Omental fat pad (tissue), 3 donors: ENCODE measurements at regions not wholly inside any gene's neighbourhood (a gene's known extent, or its start where the extent isn't known, plus 50 kb on each side); places are given as distances from the start of the nearest gene placed in this dataset.

ENCODE experiments used
- ATAC-seq: fragments of 150-250 bp; one replicate; pipeline ENCODE4 v1.9.1; 2016; ENCODE audit warnings: mild to moderate bottlenecking, moderate library complexity; ENCODE audit not compliant: low FRiP score
- DNase-seq: peaks from one replicate; pipeline ENCODE4 v3.0.0-alpha.2; 2019; ENCODE audit warnings: low spot score
- TF ChIP-seq, protein P1 (sequence below), 3 donors: fragments of 450-650 bp; IDR thresholded peaks; one replicate each; pipeline ENCODE4 v1.5.1; 2016 to 2017; ENCODE audit warnings: antibody characterized with exemption in 3 of 3, mild to moderate bottlenecking in 3 of 3, moderate library complexity in 2 of 3

- TF ChIP-seq, protein P1, sequence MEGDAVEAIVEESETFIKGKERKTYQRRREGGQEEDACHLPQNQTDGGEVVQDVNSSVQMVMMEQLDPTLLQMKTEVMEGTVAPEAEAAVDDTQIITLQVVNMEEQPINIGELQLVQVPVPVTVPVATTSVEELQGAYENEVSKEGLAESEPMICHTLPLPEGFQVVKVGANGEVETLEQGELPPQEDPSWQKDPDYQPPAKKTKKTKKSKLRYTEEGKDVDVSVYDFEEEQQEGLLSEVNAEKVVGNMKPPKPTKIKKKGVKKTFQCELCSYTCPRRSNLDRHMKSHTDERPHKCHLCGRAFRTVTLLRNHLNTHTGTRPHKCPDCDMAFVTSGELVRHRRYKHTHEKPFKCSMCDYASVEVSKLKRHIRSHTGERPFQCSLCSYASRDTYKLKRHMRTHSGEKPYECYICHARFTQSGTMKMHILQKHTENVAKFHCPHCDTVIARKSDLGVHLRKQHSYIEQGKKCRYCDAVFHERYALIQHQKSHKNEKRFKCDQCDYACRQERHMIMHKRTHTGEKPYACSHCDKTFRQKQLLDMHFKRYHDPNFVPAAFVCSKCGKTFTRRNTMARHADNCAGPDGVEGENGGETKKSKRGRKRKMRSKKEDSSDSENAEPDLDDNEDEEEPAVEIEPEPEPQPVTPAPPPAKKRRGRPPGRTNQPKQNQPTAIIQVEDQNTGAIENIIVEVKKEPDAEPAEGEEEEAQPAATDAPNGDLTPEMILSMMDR (IDR thresholded peaks at IDR 0.05), result no peak
- ATAC-seq (no peak), DNase-seq (no peak)
Measured at GRCh38 chr1:88074661-88075060, 609.4 kb upstream of the PKN2 start.

GRCh38 chr1:88075813-88076212, 608.3 kb upstream of the PKN2 start:
- ATAC-seq (no peak), DNase-seq (no peak)
- TF ChIP-seq, protein P1 (IDR thresholded peaks at IDR 0.05), result no peak

- DNase-seq (no peak), ATAC-seq (no peak)
- TF ChIP-seq, protein P1 (IDR thresholded peaks at IDR 0.05), result no peak
Measured at GRCh38 chr1:88079036-88079435, 605.0 kb upstream of the PKN2 start.

DNA sequence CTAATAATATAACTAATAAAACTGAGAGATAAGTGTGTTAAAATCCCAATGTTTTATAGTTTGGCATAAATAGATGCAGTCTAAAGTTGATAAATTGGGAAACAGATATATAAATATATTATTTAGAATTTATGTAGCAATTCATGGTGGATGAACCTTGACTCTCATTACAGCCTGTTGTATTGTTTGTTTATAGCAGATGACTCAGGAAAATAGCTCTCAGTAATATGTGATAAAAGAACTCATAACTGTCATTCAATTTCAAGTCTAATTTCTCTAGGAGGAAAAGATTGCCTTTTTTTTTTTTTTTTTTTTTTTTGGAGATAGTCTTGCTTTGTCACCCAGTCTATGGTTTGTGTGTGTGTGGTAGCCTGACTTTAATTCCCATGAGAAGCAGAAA, 603.2 kb upstream of the PKN2 start:
- DNase-seq, result no peak
- TF ChIP-seq, protein P1 (IDR thresholded peaks at IDR 0.05), result no peak
- ATAC-seq, result no peak

GRCh38 chr1:88088481-88088880, 595.6 kb upstream of the PKN2 start:
- no peak for ATAC-seq
- DNase-seq, result no peak
- TF ChIP-seq, protein P1 (IDR thresholded peaks at IDR 0.05), result no peak

DNA sequence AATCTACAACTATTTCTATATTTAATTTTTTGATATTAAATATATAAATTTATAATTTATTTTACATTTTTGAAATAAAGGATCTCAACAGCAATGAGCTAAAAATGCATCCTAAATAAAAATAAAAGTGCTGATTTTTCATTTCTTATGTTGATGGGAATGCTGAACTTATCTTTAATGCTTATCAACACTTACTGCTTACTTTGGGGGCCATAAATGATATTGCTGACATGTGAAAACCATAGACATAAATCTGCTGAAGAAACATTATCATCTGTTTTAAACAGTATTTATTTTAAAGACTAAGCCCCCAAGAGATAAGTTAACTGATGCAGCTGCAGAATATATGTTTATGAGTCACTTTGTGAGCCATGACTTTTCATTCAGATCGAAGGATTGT, 594.1 kb upstream of the PKN2 start:
- ATAC-seq (no peak), DNase-seq (no peak)

GRCh38 chr1:88098881-88099280, 585.2 kb upstream of the PKN2 start:
- no peak for ATAC-seq
- TF ChIP-seq, protein P1 (IDR thresholded peaks at IDR 0.05), result no peak
- DNase-seq, result no peak

More for the DNA sequence above, 594.1 kb upstream of the PKN2 start:
- TF ChIP-seq, protein P1 (IDR thresholded peaks at IDR 0.05), result no peak
